ENCODE measurements at regions not wholly inside any gene's neighbourhood (a gene's known extent, or its start where the extent isn't known, plus 50 kb on each side); places are given as distances from the start of the nearest gene placed in this dataset.
"Not testable (repeated sequence)": the region's sequence is repeated elsewhere in the genome, so short reads cannot be mapped to it uniquely, and the experiment has no call there.

DNA sequence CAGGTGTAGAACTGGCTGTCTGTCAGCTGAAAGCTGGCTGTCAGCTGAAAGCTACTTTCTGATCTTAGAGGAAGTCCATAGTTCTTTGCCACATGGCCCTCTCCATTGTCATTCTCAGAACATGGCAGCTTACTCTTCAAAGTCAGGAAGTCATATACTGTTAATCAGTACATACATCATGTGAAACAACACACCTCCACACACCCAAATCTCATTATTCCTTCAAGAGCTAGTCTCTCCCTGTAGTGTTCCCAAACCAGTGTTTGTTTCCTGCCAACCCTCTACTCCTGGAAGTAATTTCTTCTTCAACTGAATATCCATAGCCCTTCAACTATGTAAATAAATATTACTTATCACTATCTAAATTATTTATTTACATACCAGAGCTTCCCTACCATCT lies 58.9 kb downstream of the OR5AK2 start:
- no peak for DNase-seq (ENCODE audit: low spot score)

DNA sequence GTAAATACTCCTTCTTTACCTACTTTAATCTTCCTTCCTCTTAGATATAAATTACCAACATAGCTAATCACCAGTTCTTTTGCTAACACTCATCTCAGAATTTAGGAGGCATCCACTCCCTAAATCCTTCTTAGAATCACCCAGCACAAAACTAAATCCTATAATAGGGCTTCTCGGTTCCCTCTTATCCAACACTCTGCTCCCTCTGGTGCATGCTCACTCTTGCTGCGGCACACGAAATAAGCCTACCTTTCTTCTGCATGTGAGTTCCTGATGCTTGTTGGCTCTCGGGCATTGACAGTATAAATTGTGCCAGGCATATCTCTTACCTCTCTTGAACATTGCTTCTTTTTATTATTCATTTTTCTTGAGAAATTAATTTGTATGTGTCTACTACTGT lies 61.0 kb downstream of the OR5AK2 start:
- no peak for DNase-seq (ENCODE audit: low spot score)

GRCh38 chr11:57054817-57055216 lies 66.1 kb downstream of the OR5AK2 start:
- DNase-seq (ENCODE audit: low spot score), result no peak

DNA sequence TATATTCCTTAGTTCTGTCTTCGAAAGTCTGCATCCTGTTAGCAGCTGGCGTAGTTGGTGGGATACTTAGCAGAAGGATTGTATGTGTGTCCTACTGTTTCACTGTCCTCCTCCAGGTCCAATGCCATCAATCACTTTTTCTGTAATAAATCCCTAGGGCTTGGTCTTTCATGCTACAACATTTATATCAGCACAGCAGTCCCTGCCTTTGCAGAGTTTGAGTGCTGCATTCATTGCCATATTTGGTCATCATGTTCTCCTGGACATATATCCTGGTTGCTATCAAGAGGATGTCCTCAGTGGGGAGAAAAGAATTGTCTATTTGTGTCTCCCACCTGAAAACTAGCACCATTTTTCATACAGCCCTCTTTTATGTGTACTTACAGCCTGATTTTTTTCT lies 67.0 kb downstream of the OR5AK2 start:
- no peak for DNase-seq (ENCODE audit: low spot score)

DNA sequence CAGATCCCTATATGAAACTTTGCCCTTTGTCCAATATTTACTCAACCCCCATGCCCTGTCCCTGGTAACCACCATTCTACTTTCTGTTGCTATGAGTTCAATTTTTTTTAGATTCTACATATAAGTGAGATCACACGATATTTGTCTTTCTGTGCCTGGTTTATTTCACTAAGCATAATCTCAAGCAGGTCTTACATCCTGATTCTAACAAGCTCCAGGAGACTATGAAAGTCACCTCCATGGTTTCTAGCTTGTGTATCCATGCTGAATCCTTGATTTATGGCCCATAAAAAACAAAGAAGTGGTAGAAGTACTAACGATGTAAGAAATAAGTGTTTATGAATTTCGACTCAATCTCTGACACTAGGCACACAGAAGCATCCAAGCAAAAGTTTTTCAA lies 68.0 kb downstream of the OR5AK2 start:
- DNase-seq (ENCODE audit: low spot score), result no peak

DNA sequence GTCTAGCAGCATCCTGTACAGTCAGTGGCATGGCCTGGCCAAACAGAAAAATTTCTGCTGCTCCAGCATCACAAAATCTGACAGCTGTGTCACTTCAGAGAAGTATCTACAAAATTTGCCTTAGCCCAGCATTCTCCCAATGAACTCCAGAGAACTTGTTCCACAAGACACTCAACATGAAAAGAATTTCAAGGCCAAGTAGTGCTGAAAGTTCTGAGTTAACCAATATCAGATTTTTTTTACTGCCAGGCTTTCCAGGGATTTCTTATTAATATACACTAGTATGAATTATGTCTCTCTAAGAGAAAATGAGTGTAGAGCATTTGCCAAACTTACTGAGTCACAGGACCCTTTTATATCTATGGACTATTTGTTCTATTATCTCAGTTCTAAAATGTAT lies 68.8 kb downstream of the OR5AK2 start:
- no peak for DNase-seq (ENCODE audit: low spot score)

DNA sequence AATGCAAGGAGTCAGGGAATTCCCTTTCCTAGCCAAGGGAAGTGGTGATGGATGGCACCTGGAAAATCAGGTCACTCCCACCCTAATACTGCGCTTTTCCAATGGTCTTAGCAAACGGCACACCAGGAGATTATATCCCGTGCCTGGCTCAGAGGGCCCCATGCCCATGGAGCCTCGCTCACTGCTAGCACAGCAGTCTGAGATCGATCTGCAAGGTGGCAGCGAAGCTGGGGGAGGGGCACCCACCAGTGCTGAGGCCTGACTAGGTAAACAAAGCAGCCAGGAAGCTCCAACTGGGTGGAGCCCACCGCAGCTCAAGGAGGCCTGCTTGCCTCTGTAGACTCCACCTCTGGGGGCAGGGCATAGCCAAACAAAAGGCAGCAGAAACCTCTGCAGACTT lies 74.2 kb downstream of the OR5AK2 start:
- DNase-seq (ENCODE audit: low spot score), result not testable (repeated sequence)

DNA sequence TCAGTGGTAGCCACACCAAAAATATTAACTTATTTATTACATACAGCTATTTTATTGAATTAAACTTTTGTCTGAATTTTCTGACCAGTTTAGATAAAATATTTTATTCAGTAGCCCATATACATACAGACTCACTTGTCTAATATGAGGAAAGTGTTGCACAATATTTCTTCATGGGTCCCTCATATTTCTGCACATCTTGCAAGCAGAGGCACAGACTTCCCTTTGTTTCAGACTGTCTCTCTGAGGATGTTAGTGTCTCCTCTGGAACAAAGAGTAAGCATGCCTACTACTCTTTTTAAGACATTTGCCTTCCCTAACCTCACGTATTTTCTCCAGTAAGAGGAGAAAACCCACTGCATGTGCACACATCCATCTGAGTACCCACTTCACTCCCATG lies 81.2 kb downstream of the OR5AK2 start:
- DNase-seq (ENCODE audit: low spot score), result no peak

DNA sequence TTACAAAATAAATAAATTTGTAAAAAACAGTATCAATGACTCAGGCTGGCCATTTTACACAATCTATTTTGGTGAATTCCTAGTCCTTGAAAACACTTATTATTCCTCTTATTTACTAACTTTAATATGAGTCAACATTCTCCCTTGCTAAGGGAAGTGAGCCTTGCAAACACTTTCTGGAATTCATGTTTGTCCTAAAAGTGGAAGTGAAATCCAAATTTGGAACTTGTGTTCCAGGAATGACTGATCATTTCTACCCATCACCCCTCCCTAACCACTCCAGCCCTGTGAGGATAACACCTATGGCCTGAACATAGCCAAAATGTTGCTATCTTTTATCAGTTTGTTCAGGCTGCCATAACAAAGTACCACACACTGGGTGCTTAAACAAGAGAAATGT lies 83.1 kb downstream of the OR5AK2 start:
- DNase-seq (ENCODE audit: low spot score), result peak; percentile 12

DNA sequence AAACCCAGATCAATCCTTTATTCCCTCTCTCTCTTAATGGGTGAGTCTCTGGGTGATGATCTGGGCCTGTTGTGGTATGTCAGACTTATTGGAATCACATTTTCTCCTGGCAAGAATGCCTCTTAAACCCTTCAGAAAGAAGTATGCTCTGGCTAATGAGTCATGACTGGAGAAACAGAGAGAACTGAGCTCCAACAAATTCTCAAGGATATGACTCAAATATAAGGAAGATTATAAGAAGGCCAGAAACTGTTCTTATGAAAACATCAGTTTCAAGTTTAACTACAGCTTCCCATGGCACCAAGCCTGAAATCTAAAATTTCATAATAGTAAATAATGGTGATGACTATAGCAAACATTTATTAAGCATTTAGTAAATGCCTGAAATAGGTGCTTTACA lies 83.9 kb downstream of the OR5AK2 start:
- peak; percentile 79 for DNase-seq (ENCODE audit: low spot score)

DNA sequence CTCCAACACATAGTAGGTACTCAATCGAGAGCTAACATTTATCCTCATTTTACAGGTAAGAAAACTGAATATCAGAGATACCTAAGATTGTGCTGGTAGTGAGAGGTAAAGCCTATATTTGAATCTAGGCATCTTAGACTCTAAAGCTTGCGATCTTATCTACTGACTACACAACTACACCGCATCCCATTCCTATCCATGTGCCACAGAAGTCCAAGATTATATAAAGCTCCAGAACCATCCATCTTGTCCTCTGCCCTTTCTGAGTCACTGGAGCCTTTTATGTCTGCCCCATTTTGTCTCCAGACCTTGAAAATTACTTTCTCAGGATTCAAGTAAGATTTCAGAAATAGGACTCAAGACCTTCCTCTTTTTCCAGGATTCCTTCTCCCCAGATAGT lies 84.4 kb downstream of the OR5AK2 start:
- no peak for DNase-seq (ENCODE audit: low spot score)

- no peak for DNase-seq (ENCODE audit: low spot score)
These were observed 92.6 kb downstream of the OR5AK2 start for GRCh38 chr11:57081356-57081755.

DNA sequence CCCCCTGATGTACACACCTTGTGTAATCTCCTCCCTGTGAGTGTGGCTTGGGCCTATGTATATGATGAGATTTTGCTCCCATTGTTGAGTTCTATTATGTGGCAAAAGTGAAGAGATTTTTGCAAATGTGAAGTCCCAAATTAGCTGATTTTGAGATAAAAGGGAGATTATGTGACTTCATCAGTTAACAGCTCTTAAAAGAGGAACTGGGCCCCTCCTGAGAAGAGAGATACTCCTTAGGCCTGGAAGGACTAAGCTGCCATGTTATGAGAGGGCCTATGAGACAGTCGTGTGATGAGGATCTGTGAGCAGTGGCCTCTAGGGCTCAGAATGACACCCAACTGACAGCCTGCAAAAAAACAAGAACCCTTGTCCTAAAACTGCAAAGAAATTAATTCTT lies 93.4 kb downstream of the OR5AK2 start:
- no peak for DNase-seq (ENCODE audit: low spot score)

GRCh38 chr11:57083641-57084385 lies 95.1 kb downstream of the OR5AK2 start:
- DNase-seq (ENCODE audit: low spot score), result no peak

- DNase-seq (ENCODE audit: low spot score), result peak; percentile 9
These were observed 96.1 kb upstream of the LRRC55 start for GRCh38 chr11:57085611-57086010.

- DNase-seq (ENCODE audit: low spot score), result no peak
These were observed 93.8 kb upstream of the LRRC55 start for GRCh38 chr11:57087991-57088390.

- no peak for DNase-seq (ENCODE audit: low spot score)
These were observed 89.6 kb upstream of the LRRC55 start for GRCh38 chr11:57092028-57092698.

GRCh38 chr11:57094181-57094935 lies 87.4 kb upstream of the LRRC55 start:
- DNase-seq (ENCODE audit: low spot score), result peak; percentile 7

GRCh38 chr11:57095417-57095816 lies 86.3 kb upstream of the LRRC55 start:
- no peak for DNase-seq (ENCODE audit: low spot score)

DNA sequence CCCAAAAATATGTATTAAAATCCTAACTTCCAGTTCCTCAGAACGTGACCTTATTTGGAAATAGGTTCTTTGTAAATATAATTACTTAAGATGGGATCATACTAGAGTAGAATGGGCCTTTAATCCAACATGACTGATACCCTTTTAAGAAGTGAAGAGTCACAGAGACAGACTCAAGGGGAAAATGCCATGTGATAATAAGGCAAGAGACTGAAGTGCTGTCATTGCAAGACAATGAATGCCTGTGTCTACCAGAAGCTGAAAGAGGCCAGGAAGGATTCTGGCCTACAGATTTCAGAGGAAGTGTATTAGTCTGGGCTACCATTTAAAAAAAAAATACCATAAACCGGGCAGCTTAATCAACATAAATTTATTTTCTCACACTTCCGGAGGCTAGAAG lies 85.9 kb upstream of the LRRC55 start:
- DNase-seq (ENCODE audit: low spot score), result no peak

- DNase-seq (ENCODE audit: low spot score), result no peak
These were observed 84.6 kb upstream of the LRRC55 start for GRCh38 chr11:57097149-57097548.

DNA sequence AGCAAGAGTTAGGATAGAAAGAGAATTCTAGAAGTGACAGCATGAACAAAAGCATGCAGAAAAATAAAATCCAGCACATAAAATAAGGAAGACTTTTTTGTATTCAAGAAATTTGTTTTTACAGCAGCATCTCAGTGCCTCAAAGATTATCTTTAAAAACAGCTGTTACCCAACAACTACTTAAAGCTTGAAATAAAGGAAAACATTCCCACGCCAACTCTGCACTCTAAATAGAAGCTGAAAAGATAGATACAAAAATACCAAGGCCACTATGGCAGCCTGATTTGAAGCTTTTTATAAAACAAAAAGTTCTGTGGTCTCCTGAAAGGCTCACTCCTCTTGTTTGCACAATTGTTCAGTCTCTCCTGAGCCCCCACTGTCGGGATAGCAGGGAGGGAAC lies 83.6 kb upstream of the LRRC55 start:
- DNase-seq (ENCODE audit: low spot score), result no peak

DNA sequence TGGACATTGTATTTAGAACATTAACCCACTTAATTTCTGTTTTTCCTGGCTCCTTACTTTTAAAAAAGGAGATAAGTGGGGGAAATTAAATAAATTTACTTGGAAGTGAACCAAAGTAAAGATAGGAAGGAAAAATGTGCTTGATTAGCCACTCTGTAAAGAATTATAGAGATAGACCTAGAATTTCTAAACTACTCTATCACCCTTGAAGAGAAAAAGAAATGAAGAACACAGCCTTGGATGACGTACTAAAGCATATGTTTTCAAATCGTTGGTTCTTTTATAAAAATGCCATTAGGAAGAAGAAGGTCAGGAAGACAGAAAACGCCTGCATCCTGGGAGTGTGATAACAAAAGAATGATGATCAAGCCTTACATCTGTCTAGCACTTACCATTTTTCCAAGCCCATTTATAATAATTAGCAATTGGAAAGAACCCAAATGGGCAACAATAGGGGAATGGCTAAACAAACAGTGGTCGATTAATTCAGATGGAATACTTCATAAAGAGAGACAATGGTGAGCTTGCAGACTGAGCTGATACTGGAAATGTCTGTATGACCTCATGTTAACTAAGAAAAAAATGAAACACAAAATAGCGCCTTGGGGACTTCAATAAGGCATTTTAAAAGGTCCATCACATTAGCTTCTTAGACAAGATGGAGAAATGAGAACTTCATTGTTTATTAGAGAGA lies 81.0 kb upstream of the LRRC55 start:
- no peak for DNase-seq (ENCODE audit: low spot score)

Measured in GM03348 (cell line).